Progenitor cell of endocrine pancreas (in vitro differentiated cells): ENCODE measurements at regions not wholly inside any gene's neighbourhood (a gene's known extent, or its start where the extent isn't known, plus 50 kb on each side); places are given as distances from the start of the nearest gene placed in this dataset.

Experiments
- DNase-seq: peaks from one replicate; pipeline ENCODE4 v3.0.0; 2021; ENCODE audit warnings: low spot score; ENCODE audit not compliant: unreplicated experiment
- H3K27ac Mint-ChIP-seq: 2 replicates; pipeline ENCODE4 v1.8.0; 2021; ENCODE audit warnings: mild to moderate bottlenecking, moderate library complexity, mixed read lengths
- H3K27me3 Mint-ChIP-seq: 2 replicates; pipeline ENCODE4 v1.8.0; 2021; ENCODE audit warnings: mixed read lengths
- H3K36me3 Mint-ChIP-seq: 2 replicates; pipeline ENCODE4 v1.8.0; 2022; ENCODE audit warnings: mixed read lengths; ENCODE audit not compliant: insufficient read depth
- H3K4me1 Mint-ChIP-seq: 2 replicates; pipeline ENCODE4 v1.8.0; 2021; ENCODE audit warnings: low read depth, mixed read lengths
- H3K4me3 Mint-ChIP-seq: 2 replicates; pipeline ENCODE4 v1.8.0; 2021; ENCODE audit warnings: low read depth, mild to moderate bottlenecking, moderate library complexity, mixed read lengths
- H3K9me3 Mint-ChIP-seq: 2 replicates; pipeline ENCODE4 v1.8.0; 2021; ENCODE audit warnings: low read depth, mixed read lengths
- CTCF ChIP-seq: fragments of 200-600 bp; sonication (generic); IDR thresholded peaks from one replicate; pipeline ENCODE4 v1.5.0; 2021; ENCODE audit warnings: antibody characterized with exemption, mild to moderate bottlenecking; ENCODE audit not compliant: unreplicated experiment

GRCh38 chr13:90084684-90085290, 1262.7 kb upstream of the MIR17HG start:
- H3K4me1 Mint-ChIP-seq, result peaks cover 1% of the 10 kb centered on the region
- no peaks in the 10 kb centered on the region for H3K27me3 Mint-ChIP-seq
- no peak overlapping the region for H3K4me3 Mint-ChIP-seq
- no peak overlapping the region for H3K27ac Mint-ChIP-seq
- peaks cover 3% of the 10 kb centered on the region for H3K9me3 Mint-ChIP-seq
- DNase-seq, result no peak
- H3K36me3 Mint-ChIP-seq, result no peaks in the 10 kb centered on the region
- no peak for TF ChIP-seq CTCF

GRCh38 chr13:90089051-90089450, 1258.4 kb upstream of the MIR17HG start:
- Mint-ChIP-seq H3K9me3 (no peaks in the 10 kb centered on the region), H3K27me3 (no peaks in the 10 kb centered on the region)

GRCh38 chr13:90091611-90092010, 1255.9 kb upstream of the MIR17HG start:
- no peak overlapping the region for H3K4me3 Mint-ChIP-seq
- no peak overlapping the region for H3K27ac Mint-ChIP-seq
- peaks cover 5% of the 10 kb centered on the region for H3K9me3 Mint-ChIP-seq
- no peak for TF ChIP-seq CTCF
- no peak for DNase-seq
- H3K36me3 Mint-ChIP-seq, result no peaks in the 10 kb centered on the region
- H3K27me3 Mint-ChIP-seq, result no peaks in the 10 kb centered on the region
- peaks cover 1% of the 10 kb centered on the region for H3K4me1 Mint-ChIP-seq

More at GRCh38 chr13:90089051-90089450, 1258.4 kb upstream of the MIR17HG start:
- no peak for DNase-seq
- no peak for TF ChIP-seq CTCF
- peaks cover 1% of the 10 kb centered on the region for H3K4me1 Mint-ChIP-seq
- H3K27ac Mint-ChIP-seq, result no peak overlapping the region
- no peaks in the 10 kb centered on the region for H3K36me3 Mint-ChIP-seq
- H3K4me3 Mint-ChIP-seq, result no peak overlapping the region

GRCh38 chr13:90094357-90094756, 1253.1 kb upstream of the MIR17HG start:
- H3K4me3 Mint-ChIP-seq, result no peak overlapping the region
- no peak for TF ChIP-seq CTCF
- no peak overlapping the region for H3K27ac Mint-ChIP-seq
- no peaks in the 10 kb centered on the region for H3K36me3 Mint-ChIP-seq
- H3K9me3 Mint-ChIP-seq, result peaks cover 5% of the 10 kb centered on the region
- H3K27me3 Mint-ChIP-seq, result no peaks in the 10 kb centered on the region
- no peak for DNase-seq
- peaks cover 1% of the 10 kb centered on the region for H3K4me1 Mint-ChIP-seq

GRCh38 chr13:90098577-90098976, 1248.9 kb upstream of the MIR17HG start:
- Mint-ChIP-seq H3K27me3 (no peaks in the 10 kb centered on the region), H3K36me3 (no peaks in the 10 kb centered on the region), H3K9me3 (peaks cover 7% of the 10 kb centered on the region), H3K4me1 (no peaks in the 10 kb centered on the region), H3K4me3 (no peak overlapping the region), H3K27ac (no peak overlapping the region)
- no peak for TF ChIP-seq CTCF
- no peak for DNase-seq
